ENCODE measurements at regions not wholly inside any gene's neighbourhood (a gene's known extent, or its start where the extent isn't known, plus 50 kb on each side); places are given as distances from the start of the nearest gene placed in this dataset.
"Not testable (repeated sequence)": the region's sequence is repeated elsewhere in the genome, so short reads cannot be mapped to it uniquely, and the experiment has no call there.

DNA sequence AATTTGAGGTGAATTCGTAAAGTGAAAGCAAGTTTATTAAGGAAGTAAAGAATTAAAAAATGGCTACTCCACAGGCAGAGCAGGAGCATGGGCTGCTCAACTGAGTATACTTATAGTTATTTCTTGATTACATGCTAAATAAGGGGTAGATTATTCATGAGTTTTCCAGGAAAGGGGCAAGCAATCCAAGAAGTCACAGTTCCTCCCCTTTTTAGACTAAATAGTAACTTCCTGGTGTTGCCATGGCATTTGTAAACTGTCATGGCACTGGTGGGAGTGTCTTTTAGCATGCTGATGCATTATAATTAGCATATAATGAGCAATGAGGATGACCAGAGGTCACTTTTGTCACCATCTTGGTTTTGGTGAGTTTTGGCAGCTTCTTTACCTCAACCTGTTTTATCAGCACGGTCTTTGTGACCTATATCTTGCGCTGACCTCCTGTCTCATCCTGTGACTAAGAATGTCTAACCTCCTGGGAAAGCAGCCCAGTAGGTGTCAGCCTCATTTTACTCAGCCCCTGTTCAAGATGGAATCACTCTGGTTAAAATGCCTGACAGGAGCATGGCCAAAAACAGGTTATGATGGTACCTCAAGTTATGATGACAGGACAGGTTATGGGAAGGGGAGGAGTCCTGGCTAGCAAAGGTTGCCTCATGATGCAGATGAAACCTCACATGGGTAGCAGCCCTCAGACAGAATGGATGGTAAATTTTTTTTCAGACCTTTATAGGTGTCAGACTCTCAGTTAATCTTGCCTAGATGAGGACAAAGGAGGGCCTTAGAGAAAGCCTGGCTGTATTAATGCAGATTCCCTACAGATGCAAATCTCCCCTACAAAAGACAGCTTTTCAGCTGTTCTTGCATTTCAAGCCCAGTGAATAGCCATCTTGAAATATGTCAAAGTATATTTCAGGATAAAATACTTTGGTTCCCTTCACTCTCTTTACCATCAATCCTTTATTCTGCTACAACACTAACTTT, 49.7 kb downstream of the SIPA1L2 start:
- DNase-seq (ENCODE audit: low read depth, low spot score): no peak

DNA sequence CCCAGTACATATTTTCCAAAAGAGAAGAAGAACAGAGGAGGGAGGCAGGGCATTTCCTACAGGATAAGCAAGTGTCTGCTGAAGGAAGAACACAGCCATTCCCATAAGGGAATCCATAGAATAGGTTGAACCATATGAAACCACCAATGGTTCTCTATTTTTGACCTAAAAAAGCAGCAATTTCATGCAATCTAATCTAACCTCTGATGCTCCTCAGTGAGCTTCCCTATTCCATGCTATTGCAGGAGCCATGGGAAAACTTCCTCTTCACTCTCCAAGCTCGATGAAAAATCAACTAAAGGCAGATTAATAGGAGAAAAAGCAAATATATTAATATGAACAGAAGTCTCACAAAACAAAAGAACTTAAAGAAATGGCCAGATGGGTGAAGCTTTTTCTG, 50.5 kb downstream of the SIPA1L2 start:
- no peak for DNase-seq (ENCODE audit: low read depth, low spot score)

DNA sequence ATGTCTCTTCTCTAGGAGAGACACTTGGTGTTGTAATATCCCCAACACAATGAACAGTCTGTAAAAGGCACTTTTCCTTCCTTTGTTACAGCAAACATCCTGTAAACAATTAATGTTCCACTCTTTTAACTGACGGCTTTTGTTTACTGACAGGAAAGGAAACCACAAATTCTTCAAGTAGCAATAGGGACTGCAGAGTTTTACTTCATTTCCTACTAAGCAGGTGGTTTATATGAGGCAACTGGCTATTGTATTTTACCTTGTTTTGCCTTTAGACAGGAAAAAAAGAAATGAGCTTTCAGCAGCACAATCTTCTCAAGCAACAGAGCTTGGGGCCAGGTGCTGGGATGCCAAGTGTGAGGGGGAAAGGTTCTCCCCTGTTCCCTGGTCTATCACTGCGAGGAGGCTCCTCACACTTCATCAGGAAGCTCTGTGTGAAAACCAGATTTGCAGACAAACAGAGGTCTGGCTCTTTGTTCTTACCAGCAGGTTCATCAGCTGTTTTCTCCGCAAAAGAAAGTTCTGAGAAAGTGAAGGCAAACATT, 51.2 kb downstream of the SIPA1L2 start:
- DNase-seq (ENCODE audit: low read depth, low spot score): no peak

DNA sequence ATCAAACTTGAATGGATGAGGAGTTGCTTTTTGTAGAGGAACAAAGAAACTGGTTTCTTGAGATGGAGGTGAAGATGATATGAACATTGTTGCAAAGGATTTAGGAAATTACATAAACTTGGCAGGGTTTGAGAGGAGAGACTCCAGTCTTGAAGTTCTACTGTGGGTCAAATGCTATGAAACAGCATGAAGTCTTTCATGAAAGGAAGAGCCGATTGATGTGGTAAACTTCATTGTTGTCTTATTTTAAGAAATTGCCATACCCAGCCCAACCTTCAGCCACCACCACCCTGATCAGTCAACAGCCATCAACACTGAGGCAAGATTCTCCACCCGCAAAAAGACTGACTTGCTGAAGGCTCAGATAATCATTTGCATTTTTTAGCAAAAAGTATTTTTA, 52.2 kb downstream of the SIPA1L2 start:
- no peak for DNase-seq (ENCODE audit: low read depth, low spot score)

DNA sequence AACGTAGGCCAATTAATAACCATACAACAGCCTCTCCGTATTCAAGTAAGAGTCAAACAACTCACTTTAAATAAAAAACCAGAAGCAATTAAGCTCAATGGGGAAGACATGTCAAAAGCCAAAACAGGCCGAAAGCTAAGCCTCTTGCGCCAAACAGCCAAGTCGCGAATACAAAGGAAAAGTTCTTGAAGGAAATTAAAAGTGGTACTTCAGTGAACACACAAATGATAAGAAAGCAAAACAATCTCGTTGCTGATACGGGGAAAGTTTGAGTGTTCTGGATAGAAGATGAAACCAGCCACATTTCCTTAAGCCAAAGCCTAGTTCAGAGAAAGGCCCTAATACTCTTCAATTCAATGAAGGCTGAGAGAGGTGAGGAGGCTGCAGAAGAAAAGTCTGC, 53.4 kb downstream of the SIPA1L2 start:
- no peak for DNase-seq (ENCODE audit: low read depth, low spot score)

DNA sequence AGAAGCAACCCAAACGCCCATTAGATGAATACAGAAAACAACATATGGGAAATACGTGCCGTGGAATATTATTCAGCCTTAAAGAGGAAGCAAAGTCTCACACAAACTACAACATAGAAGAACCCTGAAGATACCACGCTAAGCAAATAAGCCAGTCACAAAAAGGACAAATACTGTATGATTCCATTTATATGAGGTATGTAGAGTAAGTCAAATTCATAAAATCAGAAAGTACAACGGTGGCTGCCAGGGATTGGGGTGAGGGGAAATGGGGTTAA, 54.2 kb downstream of the SIPA1L2 start:
- DNase-seq (ENCODE audit: low read depth, low spot score): no peak

DNA sequence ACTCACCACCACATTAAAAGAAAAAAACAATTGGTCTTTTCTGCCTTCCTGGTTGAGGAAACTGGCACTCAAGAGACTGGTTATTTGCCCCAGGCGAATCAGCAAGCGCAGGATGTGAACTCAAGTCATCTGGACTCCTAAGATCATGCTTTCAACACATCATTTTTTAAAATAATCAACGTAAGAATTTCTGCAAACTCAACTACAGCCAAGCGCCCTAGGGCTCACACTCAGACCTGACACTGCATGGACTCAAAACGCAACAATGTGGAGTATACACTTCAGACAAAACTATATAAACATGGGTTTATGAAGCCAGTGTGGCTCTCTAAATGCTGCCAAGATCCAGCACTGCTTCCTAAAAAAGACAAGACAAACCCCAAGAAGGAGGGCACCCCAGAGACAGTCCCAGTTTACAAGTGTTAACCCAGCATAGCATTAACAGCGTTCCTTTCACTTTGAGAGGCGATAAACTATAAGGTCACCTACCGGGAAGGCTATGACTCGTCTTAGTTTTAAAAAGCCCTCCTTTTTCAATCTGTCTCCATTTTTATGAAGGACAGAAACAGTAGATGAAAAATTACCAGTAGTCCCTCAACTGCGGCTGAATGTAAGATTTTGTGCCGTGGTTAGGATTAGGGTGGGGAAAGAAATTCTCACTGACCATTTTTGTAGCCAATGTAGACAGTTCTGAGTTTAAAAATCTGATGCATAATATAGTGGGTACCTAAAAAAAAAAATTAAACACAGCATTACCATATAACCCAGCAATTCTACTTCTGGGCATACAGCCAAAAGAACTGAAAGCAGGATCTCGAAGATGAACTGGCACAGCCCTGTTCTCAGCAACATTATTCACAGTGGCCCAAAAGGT, 54.8 kb downstream of the SIPA1L2 start:
- no peak for DNase-seq (ENCODE audit: low read depth, low spot score)

DNA sequence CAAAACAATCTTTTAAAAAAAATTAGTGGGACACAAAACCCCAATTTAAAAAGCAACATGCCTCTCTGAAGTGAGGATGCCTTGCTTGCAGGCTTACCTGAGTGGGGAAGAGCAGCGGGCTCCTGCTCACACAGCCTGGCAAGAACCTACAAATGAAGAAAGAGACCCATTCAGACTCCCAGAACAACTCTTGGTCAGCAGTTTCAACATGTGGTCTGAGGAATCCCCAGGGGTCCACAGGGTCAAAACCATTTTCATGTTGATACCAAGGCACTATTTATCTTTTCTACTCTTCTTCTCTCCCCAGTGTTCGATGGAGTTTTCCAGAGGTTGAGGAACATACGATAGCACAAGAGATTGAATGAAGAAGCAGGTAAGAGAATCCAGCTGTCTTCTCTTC, 55.9 kb downstream of the SIPA1L2 start:
- no peak for DNase-seq (ENCODE audit: low read depth, low spot score)

DNA sequence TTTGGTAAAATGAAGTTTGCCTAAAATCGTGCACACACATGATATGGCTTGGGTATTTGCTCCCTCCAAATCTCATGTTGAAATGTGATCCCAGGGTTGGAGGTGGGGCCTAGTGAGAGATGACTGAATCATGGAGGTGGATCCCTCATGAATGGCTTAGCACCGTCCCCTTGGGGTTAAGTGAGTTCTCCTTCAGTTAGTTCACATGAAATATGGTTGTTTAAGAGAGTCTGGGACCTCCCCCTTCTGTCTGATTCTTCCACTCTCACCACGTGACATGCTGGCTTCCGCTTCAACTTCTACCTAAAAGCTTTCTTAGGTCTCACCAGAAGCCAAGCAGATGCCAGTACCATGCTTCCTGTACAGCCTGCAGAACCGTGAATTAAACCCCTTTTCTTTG, 58.4 kb downstream of the SIPA1L2 start:
- no peak for DNase-seq (ENCODE audit: low read depth, low spot score)

DNA sequence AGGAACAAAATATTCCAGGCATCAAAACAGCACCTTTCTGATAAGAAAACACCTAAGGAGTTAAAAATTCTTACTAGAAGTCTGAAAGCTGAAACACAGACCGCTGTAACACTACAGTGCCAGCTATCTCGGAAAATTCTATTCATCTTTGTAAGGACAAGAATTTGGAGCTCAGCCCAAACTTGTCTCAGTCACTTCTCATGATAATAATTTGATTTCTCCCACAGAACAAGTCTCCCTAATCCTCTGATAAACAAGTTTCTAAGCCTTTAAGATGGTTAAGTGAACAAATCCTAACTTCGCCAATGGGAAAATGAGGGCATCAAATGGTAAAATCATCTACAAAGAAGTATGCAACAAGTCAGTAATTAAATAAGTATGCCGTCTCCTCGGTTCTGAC, 59.9 kb downstream of the SIPA1L2 start:
- no peak for DNase-seq (ENCODE audit: low read depth, low spot score)

DNA sequence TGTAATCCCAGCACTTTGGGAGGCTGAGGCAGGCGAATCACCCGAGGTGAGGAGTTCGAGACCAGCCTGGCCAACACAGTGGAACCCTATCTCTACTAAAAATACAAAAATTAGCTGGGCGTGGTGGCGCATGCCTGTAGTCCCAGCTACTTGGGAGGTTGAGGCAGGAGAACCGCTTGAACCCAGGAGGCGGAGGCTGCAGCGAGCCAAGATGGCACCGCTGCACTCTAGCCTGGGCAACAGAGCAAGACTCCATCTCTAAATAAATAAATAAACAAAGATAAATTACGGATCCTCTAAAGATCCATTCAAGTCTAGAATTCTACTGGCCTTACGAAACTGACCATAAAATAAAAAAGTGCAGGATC, 60.4 kb downstream of the SIPA1L2 start:
- DNase-seq (ENCODE audit: low read depth, low spot score): not testable (repeated sequence)

DNA sequence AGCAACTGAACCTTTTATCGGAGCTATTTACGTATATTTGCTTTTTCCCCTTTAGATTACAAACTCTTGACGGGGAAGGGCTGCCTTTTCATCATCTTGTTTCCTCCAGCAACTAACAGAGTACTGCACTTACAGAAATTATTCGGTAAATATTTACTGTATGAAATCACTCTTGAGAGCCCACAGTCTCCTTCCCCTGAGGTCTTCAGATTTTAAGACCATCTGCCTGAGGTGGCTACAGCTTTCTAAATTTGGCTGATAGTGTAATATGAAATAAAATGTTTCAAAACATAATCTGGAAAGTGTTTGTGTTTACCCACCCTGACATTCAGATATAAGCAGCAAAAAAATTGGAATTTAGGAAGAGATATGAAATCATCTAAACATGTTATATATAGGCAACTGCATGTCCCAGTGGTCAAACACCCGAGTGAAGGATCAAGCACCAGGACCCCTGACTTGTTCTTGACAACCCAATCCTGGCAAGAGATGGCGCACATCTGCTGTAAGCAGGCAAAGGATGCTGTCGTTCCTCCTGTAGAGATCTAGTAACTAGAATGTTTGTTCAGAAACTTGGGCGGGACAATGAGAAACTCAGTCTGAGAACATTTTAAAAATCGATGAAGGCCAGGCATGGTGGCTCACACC, 60.9 kb downstream of the SIPA1L2 start:
- DNase-seq (ENCODE audit: low read depth, low spot score): no peak

DNA sequence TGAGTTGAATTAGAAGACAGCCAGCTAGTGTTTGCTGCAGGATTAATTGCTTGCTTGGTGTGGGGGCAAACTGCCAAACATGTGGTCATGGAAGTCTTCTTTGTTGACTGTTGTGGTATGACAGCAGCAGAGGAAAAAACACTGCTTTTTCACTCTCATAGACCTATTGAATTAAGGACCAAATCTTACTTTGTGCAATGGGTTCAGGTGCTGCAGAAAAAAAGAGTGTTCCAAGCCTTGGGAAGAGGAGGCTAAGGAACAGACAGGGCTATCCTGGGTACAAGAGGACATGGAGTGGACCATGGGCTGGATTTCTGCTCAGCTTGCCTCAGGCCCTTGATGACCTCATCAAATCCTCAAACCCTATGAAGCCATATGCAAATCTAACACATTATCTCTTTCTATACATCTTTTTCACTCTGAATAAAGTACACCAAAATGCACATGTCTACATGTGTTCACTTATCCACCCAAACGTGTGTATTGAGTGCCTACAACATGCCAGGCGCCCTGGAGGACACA, 61.5 kb downstream of the SIPA1L2 start:
- DNase-seq (ENCODE audit: low read depth, low spot score): no peak

DNA sequence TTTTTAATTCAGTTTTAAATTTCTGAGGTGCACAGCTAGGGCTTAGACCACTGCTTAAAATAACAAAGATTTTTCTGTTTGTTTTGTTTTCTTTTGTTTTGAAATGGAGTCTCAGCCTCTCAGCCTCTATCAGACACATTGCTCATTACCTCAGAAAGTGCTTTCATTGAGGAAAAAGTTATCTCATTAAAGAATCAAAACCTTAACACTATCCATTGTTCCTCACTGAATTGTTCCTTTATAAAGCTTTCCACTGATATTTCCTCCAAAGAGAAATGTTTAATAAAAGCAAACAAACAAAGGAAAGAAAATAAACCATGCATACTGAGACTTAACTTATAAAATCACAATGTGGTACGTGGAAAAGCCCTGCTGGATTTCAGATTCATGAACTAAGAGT, 63.8 kb downstream of the SIPA1L2 start:
- DNase-seq (ENCODE audit: low read depth, low spot score): no peak

DNA sequence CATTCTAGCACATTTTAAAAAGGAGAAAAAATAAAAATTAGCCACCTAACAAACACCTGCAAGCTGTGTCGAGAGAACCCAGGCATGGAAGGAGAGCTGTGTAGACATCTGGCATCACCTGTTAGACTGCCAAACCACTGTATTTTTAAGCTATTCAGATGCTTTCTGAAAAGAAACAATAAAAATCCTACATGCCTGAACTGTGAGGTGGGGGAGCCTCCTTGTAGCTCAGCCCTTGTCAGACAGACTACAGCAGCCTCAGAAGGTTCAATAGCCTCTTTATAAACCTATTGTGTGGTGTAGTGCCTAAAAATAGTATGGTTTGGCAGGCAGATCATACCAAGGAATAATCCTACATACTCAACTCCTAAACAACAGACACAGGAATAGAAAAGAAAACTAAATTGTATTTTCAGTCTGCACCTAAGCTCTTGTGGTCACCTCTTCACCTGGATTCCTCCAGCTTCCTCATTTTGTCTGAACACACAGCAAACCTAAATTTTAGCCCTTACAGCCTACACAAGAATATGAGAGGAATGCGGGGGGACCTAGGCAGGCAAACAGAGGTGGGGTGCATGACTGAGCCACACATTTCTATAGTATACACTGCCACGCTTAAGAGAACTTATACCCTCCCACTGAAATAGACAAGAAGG, 67.0 kb downstream of the SIPA1L2 start:
- DNase-seq (ENCODE audit: low read depth, low spot score): no peak

DNA sequence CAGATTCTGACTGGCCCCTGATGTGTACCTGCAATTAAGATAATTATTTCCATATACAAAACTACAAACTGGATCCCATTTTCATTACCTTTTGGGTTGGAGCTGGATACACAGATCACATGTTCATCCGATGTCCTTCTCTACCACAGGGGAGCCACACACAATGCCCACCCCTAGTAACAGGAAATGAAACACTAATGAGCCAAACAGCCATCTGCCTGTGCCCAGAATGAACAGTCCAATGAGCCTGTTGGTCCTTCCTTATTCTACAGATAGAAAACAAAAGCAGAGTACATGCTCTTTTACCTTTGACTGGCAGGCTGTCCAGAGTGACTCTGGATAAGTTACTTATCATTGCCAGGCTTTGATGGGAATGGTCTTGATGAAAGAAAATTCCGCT, 68.6 kb downstream of the SIPA1L2 start:
- DNase-seq (ENCODE audit: low read depth, low spot score): no peak

DNA sequence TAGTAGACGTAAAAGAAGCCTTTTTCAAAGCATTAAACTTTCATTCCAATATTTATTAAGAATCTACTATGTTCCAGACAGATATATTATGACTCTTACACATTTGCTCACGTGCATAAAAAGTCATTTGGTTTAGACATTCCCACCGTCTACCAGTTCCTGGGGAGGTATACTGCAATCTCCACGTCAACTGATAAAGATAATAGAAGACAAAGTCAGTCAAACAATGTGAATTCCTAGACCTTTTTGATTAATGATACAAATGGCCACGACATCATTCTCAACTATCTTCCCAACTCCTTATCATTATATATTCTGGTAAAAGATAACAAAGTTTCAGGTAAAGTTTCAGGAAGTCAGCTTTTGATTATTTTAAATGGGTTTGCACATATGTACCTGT, 69.0 kb downstream of the SIPA1L2 start:
- DNase-seq (ENCODE audit: low read depth, low spot score): no peak

DNA sequence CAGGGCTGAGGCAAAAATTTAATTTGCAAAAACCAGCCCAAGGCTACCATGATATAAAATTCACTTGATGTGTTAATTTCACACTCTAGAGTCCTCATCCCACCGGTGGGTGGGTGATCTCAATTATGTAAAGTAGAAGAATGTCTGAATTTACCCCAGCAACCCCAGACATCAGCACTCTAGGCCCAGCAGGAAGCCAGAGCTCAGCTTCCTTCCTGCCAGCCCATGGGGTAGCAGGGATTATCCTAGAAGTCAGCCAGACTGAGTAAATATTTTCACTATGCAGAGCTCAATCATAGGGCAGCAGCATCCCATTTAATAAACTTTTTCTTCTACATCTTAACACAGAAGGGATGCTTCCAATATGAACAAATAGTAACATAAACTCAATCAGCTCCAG, 71.0 kb downstream of the SIPA1L2 start:
- DNase-seq (ENCODE audit: low read depth, low spot score): no peak

DNA sequence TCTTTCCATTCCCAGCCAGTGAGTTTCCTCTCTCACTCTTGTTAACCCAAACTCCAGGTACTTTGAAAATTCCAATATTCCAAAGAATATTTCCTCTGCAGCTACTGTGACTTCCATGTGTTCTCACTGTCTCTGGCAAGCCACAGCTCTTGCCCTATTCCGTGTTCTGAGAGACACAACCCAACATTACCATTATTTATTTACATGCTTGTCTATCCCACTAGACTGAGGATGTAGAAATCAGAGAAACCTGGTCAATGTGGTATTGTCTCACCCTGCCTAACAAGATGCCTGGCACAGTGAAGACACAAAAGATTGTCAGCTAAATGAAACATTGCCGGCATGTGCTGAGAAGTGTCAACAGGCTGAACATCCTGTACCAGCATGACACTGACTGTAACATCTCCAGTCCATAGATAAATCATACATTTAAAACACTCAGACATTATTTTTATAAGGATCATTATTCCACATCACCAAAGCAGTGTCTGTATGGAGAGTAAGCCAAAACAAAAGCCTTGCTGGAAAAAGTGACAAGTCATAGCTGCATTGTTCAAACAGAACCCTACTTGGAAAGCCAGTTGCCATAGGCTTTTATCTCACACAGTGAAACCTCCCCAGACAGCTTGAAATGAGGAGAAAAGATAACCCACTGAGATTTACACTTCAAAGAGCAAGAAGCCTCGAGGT, 72.3 kb downstream of the SIPA1L2 start:
- no peak for DNase-seq (ENCODE audit: low read depth, low spot score)

DNA sequence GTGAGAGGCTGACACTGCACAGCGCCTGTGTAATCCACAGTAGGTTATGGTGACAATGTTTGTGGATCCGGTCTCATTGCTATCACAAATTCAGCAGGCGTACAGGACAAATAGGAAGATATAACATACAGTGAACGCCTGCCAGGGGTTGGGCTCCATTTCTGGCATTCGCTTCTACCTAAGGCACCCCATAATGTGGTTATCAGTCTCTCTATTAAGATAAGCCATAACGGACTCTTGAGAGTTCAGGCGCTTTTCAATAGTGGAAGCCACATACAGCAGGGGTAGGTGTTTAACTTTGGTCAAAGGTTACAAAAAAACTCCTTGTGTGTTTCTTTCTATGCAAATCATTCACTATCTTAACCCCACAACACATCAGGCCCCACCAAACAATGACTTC, 72.8 kb downstream of the SIPA1L2 start:
- DNase-seq (ENCODE audit: low read depth, low spot score): no peak

DNA sequence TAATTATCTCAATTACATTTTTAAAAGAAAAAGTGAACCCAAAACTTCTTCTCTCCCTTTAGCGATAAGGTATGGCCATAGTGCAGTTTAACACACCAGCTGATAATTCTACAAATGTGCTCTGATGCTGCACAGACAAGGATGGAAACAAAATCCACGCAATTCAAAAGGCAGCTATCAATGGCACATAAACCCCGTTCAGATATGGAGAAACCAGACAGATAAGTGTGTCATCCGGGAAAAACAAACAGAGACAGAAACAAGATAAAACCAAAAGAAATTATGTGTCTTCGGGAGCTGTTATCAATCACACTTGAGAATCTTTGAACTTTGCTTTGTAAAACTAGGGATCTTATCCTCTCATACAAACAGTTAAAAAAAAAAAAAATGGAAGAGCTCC, 73.6 kb downstream of the SIPA1L2 start:
- no peak for DNase-seq (ENCODE audit: low read depth, low spot score)
